Adrenal gland (tissue), 5 donors: ENCODE measurements at regions not wholly inside any gene's neighbourhood (a gene's known extent, or its start where the extent isn't known, plus 50 kb on each side); places are given as distances from the start of the nearest gene placed in this dataset.
A peak's percentile ranks its signal among the peaks of the same experiment; 100 is the strongest.

Experiments
- POLR2A ChIP-seq, 2 donors: fragments of 450-650 bp; IDR thresholded peaks; one replicate each; pipeline ENCODE4 v1.6.1; 2017; ENCODE audit warnings: antibody characterized with exemption in 2 of 2, mild to moderate bottlenecking in 2 of 2, moderate library complexity in 1 of 2
- TF ChIP-seq, protein P1 (sequence below), 6 experiments: fragments of 450-650 bp in 4 of 6; fragments of 200-600 bp in 2 of 6; sonication (generic) in 1 of 6; IDR thresholded peaks; 1 replicate in 5 of 6; 2 replicates in 1 of 6; pipeline versions ENCODE4 v1.5.1 to v1.8.0; 2016 to 2021; ENCODE audit warnings: antibody characterized with exemption in 6 of 6, mild to moderate bottlenecking in 2 of 6, moderate library complexity in 1 of 6
- donor health status: DM: no; HTN: no; CAD: no.

DNA sequence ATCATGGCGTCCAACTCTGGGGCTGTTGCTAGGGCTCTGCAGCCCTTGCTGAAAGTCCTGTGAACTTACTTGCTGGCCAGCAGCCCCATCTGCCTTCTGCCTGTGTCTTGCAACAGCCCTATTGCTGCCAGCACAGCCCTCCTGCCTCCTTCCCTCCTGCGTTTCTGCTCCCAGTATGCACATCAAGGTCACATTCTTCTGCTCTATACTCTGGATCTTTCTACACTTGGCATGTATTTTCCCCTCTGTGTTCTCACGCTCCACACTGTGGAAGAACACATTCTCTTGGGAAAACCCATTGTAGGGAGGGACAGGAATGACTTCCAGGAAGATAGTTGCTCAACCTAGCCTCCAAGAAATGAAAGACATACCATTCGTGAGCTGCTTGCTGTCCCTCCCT is 80.9 kb upstream of the PHACTR2 start:
- TF ChIP-seq, protein P1, sequence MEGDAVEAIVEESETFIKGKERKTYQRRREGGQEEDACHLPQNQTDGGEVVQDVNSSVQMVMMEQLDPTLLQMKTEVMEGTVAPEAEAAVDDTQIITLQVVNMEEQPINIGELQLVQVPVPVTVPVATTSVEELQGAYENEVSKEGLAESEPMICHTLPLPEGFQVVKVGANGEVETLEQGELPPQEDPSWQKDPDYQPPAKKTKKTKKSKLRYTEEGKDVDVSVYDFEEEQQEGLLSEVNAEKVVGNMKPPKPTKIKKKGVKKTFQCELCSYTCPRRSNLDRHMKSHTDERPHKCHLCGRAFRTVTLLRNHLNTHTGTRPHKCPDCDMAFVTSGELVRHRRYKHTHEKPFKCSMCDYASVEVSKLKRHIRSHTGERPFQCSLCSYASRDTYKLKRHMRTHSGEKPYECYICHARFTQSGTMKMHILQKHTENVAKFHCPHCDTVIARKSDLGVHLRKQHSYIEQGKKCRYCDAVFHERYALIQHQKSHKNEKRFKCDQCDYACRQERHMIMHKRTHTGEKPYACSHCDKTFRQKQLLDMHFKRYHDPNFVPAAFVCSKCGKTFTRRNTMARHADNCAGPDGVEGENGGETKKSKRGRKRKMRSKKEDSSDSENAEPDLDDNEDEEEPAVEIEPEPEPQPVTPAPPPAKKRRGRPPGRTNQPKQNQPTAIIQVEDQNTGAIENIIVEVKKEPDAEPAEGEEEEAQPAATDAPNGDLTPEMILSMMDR (IDR thresholded peaks at IDR 0.05), result peak in 2 of 6 experiments; percentile 5 to 33
- TF ChIP-seq POLR2A (IDR thresholded peaks at IDR 0.05), result no peak
